Natural killer cell (primary cell): ENCODE measurements at regions not wholly inside any gene's neighbourhood (a gene's known extent, or its start where the extent isn't known, plus 50 kb on each side); places are given as distances from the start of the nearest gene placed in this dataset.

ENCODE experiments used
- ATAC-seq, 3 donors: fragments of 150-1000 bp in 2 of 3; fragments of 200-7000 bp in 1 of 3; cut with Tn5 transposase; 1 replicate in 1 of 3; 2 replicates in 2 of 3; pipeline ENCODE4 v1.10.0; 2021; ENCODE audit warnings: mild to moderate bottlenecking in 2 of 3, moderate library complexity in 2 of 3
- DNase-seq, 2 donors: peaks; one replicate each; pipeline versions ENCODE4 v3.0.0 to v3.0.0-alpha.2; 2013 to 2021; ENCODE audit warnings: mixed read lengths in 1 of 2
- H3K27ac ChIP-seq: one replicate; pipeline ENCODE4 v1.5.1; 2013; ENCODE audit warnings: mild to moderate bottlenecking, low read length
- H3K27me3 ChIP-seq: one replicate; pipeline ENCODE4 v1.6.1; 2013; ENCODE audit warnings: low read length; ENCODE audit not compliant: control insufficient read depth, insufficient read depth
- H3K36me3 ChIP-seq: one replicate; pipeline ENCODE4 v1.6.1; 2013; ENCODE audit warnings: low read length; ENCODE audit not compliant: control insufficient read depth, insufficient read depth
- H3K4me1 ChIP-seq: one replicate; pipeline ENCODE4 v1.6.1; 2013; ENCODE audit warnings: low read length; ENCODE audit not compliant: control insufficient read depth, insufficient read depth
- H3K4me3 ChIP-seq: one replicate; pipeline ENCODE4 v1.5.1; 2013; ENCODE audit warnings: low read length
- H3K9me3 ChIP-seq: one replicate; pipeline ENCODE4 v1.6.1; 2013; ENCODE audit warnings: low read length; ENCODE audit not compliant: control insufficient read depth, insufficient read depth
- H3K27ac Mint-ChIP-seq, 2 donors: one replicate each; pipeline ENCODE4 v1.8.0; 2022; ENCODE audit warnings: mild to moderate bottlenecking in 2 of 2, mixed read lengths in 2 of 2, moderate library complexity in 1 of 2
- H3K27me3 Mint-ChIP-seq, 2 donors: one replicate each; pipeline ENCODE4 v1.8.0; 2022; ENCODE audit warnings: low read depth in 2 of 2, mixed read lengths in 2 of 2
- H3K36me3 Mint-ChIP-seq: one replicate; pipeline ENCODE4 v1.8.0; 2022; ENCODE audit warnings: mixed read lengths
- H3K4me1 Mint-ChIP-seq, 2 donors: one replicate each; pipeline ENCODE4 v1.8.0; 2022; ENCODE audit warnings: mixed read lengths in 2 of 2
- H3K4me3 Mint-ChIP-seq: one replicate; pipeline ENCODE4 v1.8.0; 2022; ENCODE audit warnings: mild to moderate bottlenecking, moderate library complexity, mixed read lengths
- H3K9me3 Mint-ChIP-seq, 2 donors: one replicate each; pipeline ENCODE4 v1.8.0; 2022; ENCODE audit warnings: mixed read lengths in 2 of 2
- CTCF ChIP-seq: fragments of 200-600 bp; IDR thresholded peaks from one replicate; pipeline ENCODE4 v1.8.0; 2022; ENCODE audit warnings: antibody characterized with exemption
- whole genome bisulfite sequencing: methylation state at CpG from one replicate; pipeline ENCODE4 v1.1.7; 2013; ENCODE audit warnings: missing lambda C conversion rate; ENCODE audit not compliant: insufficient coverage; 5-methylcytosine and 5-hydroxymethylcytosine counted together
- intact Hi-C: fragments of 100-400 bp; cut with micrococcal nuclease; formaldehyde crosslinking; loops from one replicate; pipeline ENCODE4 v1.14.2; 2022

- no peak for TF ChIP-seq CTCF
- WGBS = 86% methylated on average over 2 of the region's 3 CpGs
Measured at GRCh38 chrX:22373094-22373493, 100.4 kb downstream of the CBLL2 start.

GRCh38 chrX:22373766-22374165 lies 101.1 kb downstream of the CBLL2 start:
- H3K36me3 Mint-ChIP-seq = no peaks in the 10 kb centered on the region
- no peak for TF ChIP-seq CTCF
- WGBS = no CpG with 5 or more reads among the region's 1 CpG
- ATAC-seq (no peak), DNase-seq (no peak)
- Histone ChIP-seq H3K4me1 (no peaks in the 10 kb centered on the region), H3K4me3 (no peak overlapping the region), H3K36me3 (no peaks in the 10 kb centered on the region), H3K27ac (no peak overlapping the region), H3K9me3 (no peaks in the 10 kb centered on the region), H3K27me3 (no peaks in the 10 kb centered on the region)
- H3K27me3 Mint-ChIP-seq = no peaks in the 10 kb centered on the region
- no peak overlapping the region for H3K4me3 Mint-ChIP-seq
- H3K27ac Mint-ChIP-seq = no peak overlapping the region
- no peaks in the 10 kb centered on the region for H3K4me1 Mint-ChIP-seq
- intact Hi-C loops = no loop called here
- peaks cover 3 to 4% of the 10 kb centered on the region in 2 donors for H3K9me3 Mint-ChIP-seq

More at GRCh38 chrX:22373094-22373493, 100.4 kb downstream of the CBLL2 start:
- H3K27ac ChIP-seq = no peak overlapping the region
- ATAC-seq (no peak), DNase-seq (no peak)
- no peak overlapping the region for H3K4me3 ChIP-seq
- no peaks in the 10 kb centered on the region for H3K4me1 ChIP-seq
- no peaks in the 10 kb centered on the region for H3K9me3 ChIP-seq
- intact Hi-C loops = no loop called here
- no peaks in the 10 kb centered on the region for H3K27me3 Mint-ChIP-seq
- no peaks in the 10 kb centered on the region for H3K4me1 Mint-ChIP-seq
- no peaks in the 10 kb centered on the region for H3K27me3 ChIP-seq
- no peak overlapping the region for H3K4me3 Mint-ChIP-seq
- H3K9me3 Mint-ChIP-seq = peaks cover 3 to 4% of the 10 kb centered on the region in 2 donors
- no peaks in the 10 kb centered on the region for H3K36me3 Mint-ChIP-seq
- H3K27ac Mint-ChIP-seq = no peak overlapping the region
- no peaks in the 10 kb centered on the region for H3K36me3 ChIP-seq

GRCh38 chrX:22376369-22376768 lies 103.7 kb downstream of the CBLL2 start:
- H3K4me1 ChIP-seq = no peaks in the 10 kb centered on the region
- H3K4me3 ChIP-seq = no peak overlapping the region
- DNase-seq (no peak), ATAC-seq (no peak)
- H3K27me3 ChIP-seq = no peaks in the 10 kb centered on the region
- intact Hi-C loops = no loop called here
- TF ChIP-seq CTCF = no peak
- H3K9me3 ChIP-seq = no peaks in the 10 kb centered on the region
- peaks cover 3 to 4% of the 10 kb centered on the region in 2 donors for H3K9me3 Mint-ChIP-seq
- H3K27ac ChIP-seq = no peak overlapping the region
- WGBS = 100% methylated on average over 1 of the region's 2 CpGs
- no peaks in the 10 kb centered on the region for H3K27me3 Mint-ChIP-seq
- no peaks in the 10 kb centered on the region for H3K36me3 Mint-ChIP-seq
- no peaks in the 10 kb centered on the region for H3K36me3 ChIP-seq
- no peak overlapping the region for H3K27ac Mint-ChIP-seq
- no peaks in the 10 kb centered on the region for H3K4me1 Mint-ChIP-seq
- H3K4me3 Mint-ChIP-seq = no peak overlapping the region

GRCh38 chrX:22378296-22378695 lies 105.6 kb downstream of the CBLL2 start:
- no peaks in the 10 kb centered on the region for H3K27me3 Mint-ChIP-seq
- intact Hi-C loops = no loop called here
- Histone ChIP-seq H3K36me3 (no peaks in the 10 kb centered on the region), H3K9me3 (no peaks in the 10 kb centered on the region), H3K27me3 (no peaks in the 10 kb centered on the region), H3K4me3 (no peak overlapping the region), H3K4me1 (no peaks in the 10 kb centered on the region), H3K27ac (no peak overlapping the region)
- H3K27ac Mint-ChIP-seq = no peak overlapping the region
- peaks cover 3 to 4% of the 10 kb centered on the region in 2 donors for H3K9me3 Mint-ChIP-seq
- no peak overlapping the region for H3K4me3 Mint-ChIP-seq
- TF ChIP-seq CTCF = no peak
- H3K36me3 Mint-ChIP-seq = no peaks in the 10 kb centered on the region
- DNase-seq (no peak), ATAC-seq (no peak)
- WGBS = 67% methylated on average over 3 of the region's 4 CpGs
- no peaks in the 10 kb centered on the region for H3K4me1 Mint-ChIP-seq
